ENCODE measurements at regions not wholly inside any gene's neighbourhood (a gene's known extent, or its start where the extent isn't known, plus 50 kb on each side); places are given as distances from the start of the nearest gene placed in this dataset.

DNA sequence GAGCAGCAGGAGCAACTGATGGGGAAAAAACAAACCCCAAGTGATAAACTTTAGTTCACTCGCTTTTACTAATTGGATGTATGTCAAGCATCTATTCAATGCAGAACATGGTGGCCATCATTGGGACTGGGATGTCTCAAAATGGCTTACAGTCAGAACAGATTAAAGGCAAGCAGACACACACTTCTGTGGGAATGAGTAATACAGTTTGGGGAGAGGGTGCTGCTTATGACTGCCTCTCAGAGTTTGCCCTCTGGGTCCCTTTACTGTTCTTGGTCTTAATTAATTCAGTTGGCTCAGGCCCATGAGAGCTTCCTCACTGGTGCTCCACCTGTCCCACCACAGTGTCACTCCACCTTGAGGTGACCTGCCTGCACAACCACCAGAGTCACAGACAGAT, 119.5 kb downstream of the TBX19 start:
- TF ChIP-seq EP300 (IDR thresholded peaks at IDR 0.05) (no peak), CTCF (IDR thresholded peaks at IDR 0.05) (no peak), POLR2AphosphoS5 (IDR thresholded peaks at IDR 0.05) (no peak)
